AG04450 (cell line): ENCODE measurements at regions not wholly inside any gene's neighbourhood (a gene's known extent, or its start where the extent isn't known, plus 50 kb on each side); places are given as distances from the start of the nearest gene placed in this dataset.

ENCODE experiments used
- CTCF ChIA-PET: fragments of 300-600, 350-600 bp; formaldehyde crosslinking; extraction: SDS; loops from one replicate; lab custom pipeline; 2022; ENCODE audit warnings: antibody characterized with exemption, inconsistent platforms; lab: Charles Lee
- POLR2A ChIA-PET: fragments of 350-600 bp; formaldehyde crosslinking; extraction: SDS; loops from one replicate; lab custom pipeline; 2021; ENCODE audit warnings: antibody characterized with exemption, inconsistent platforms; lab: Yijun Ruan, JAX
- DNase-seq: peaks from one replicate; pipeline ENCODE4 v3.0.0-alpha.2; 2011; ENCODE audit warnings: low read depth, low spot score
- H3K27ac ChIP-seq: one replicate; pipeline ENCODE4 v1.5.1; 2012; ENCODE audit warnings: low read depth, low read length, control low read depth
- H3K27me3 ChIP-seq: one replicate; pipeline ENCODE4 v1.6.0; 2012; ENCODE audit warnings: low read length; ENCODE audit not compliant: control insufficient read depth, insufficient read depth
- H3K4me3 ChIP-seq: 2 replicates; pipeline ENCODE4 v1.5.1; 2011; ENCODE audit warnings: mild to moderate bottlenecking, low read depth, low read length, control low read depth
- H3K9me3 ChIP-seq: 2 replicates; pipeline ENCODE4 v1.5.1; 2012; ENCODE audit warnings: low read length; ENCODE audit not compliant: control insufficient read depth, insufficient read depth
- CTCF ChIP-seq: IDR thresholded peaks from 2 replicates; pipeline ENCODE4 v1.5.1; 2011; ENCODE audit warnings: low read depth, low read length, control low read depth, inconsistent platforms

- ChIA-PET CTCF (interaction anchor here (0.6 to 5.9 kb wide), 12 partner anchors 9 to 563 kb away, joined by 3 to 42 read pairs (median 4); no protein-coding TSS in a partner anchor), POLR2A (interaction anchor here (0.6 to 2.2 kb wide), 5 partner anchors 11 to 94 kb away, joined by 3 to 7 read pairs (median 3); partner anchors contain the start of gene PRDM1)
- no peak for TF ChIP-seq CTCF
- H3K27me3 ChIP-seq = no peaks in the 10 kb centered on the region
- H3K27ac ChIP-seq = no peak overlapping the region
- H3K4me3 ChIP-seq = peak overlapping the region; percentile 75
- H3K9me3 ChIP-seq = no peaks in the 10 kb centered on the region
- DNase-seq = no peak
These were observed 93.7 kb upstream of the PRDM1 start for GRCh38 chr6:105992315-105992961.

- Histone ChIP-seq H3K9me3 (no peaks in the 10 kb centered on the region), H3K27me3 (no peaks in the 10 kb centered on the region), H3K27ac (no peak overlapping the region), H3K4me3 (peak overlapping the region; percentile 75)
- ChIA-PET POLR2A (interaction anchor here (1.1 to 2.2 kb wide), 2 partner anchors 19 to 94 kb away, joined by 3 to 7 read pairs; partner anchors contain the start of gene PRDM1), CTCF (interaction anchor here (0.6 to 5.9 kb wide), 10 partner anchors 8 to 562 kb away, joined by 3 to 42 read pairs (median 4); no protein-coding TSS in a partner anchor)
- no peak for TF ChIP-seq CTCF
- DNase-seq = no peak
These were observed 94.4 kb upstream of the PRDM1 start for GRCh38 chr6:105991561-105992314.

- TF ChIP-seq CTCF = no peak
- Histone ChIP-seq H3K27me3 (no peaks in the 10 kb centered on the region), H3K27ac (no peak overlapping the region), H3K9me3 (no peaks in the 10 kb centered on the region), H3K4me3 (no peak overlapping the region)
- no peak for DNase-seq
- ChIA-PET CTCF (interaction anchor here (1.4 to 5.9 kb wide), 2 partner anchors 8 to 233 kb away, joined by 4 to 42 read pairs; no protein-coding TSS in a partner anchor), POLR2A (interaction anchor here (0.5 kb wide), 1 partner anchor 82 kb away, joined by 8 read pairs; no protein-coding TSS in a partner anchor)
These were observed 96.0 kb upstream of the PRDM1 start for GRCh38 chr6:105990151-105990550.

- H3K9me3 ChIP-seq = no peaks in the 10 kb centered on the region
- no peak for TF ChIP-seq CTCF
- no peaks in the 10 kb centered on the region for H3K27me3 ChIP-seq
- DNase-seq = no peak
- no peak overlapping the region for H3K27ac ChIP-seq
- ChIA-PET CTCF (interaction anchor here (1.1 to 5.9 kb wide), 2 partner anchors 234 to 256 kb away, joined by 3 to 42 read pairs; no protein-coding TSS in a partner anchor), POLR2A (no interaction called here)
- H3K4me3 ChIP-seq = no peak overlapping the region
These were observed 97.1 kb upstream of the PRDM1 start for GRCh38 chr6:105988812-105989577.
